SH-SY5Y (cell line): ENCODE measurements at regions not wholly inside any gene's neighbourhood (a gene's known extent, or its start where the extent isn't known, plus 50 kb on each side); places are given as distances from the start of the nearest gene placed in this dataset.

Source experiments
- GATA2 ChIP-seq: IDR thresholded peaks from 2 replicates; pipeline ENCODE4 v1.6.1; 2011; ENCODE audit warnings: mild to moderate bottlenecking, low read depth, low read length
- GATA3 ChIP-seq: IDR thresholded peaks from 2 replicates; pipeline ENCODE4 v1.6.1; 2011; ENCODE audit warnings: low read depth, mild to moderate bottlenecking, low read length, moderate library complexity

- TF ChIP-seq GATA3 (no peak), GATA2 (no peak)
Observed at GRCh38 chr5:130571076-130571475, 594.0 kb downstream of the HINT1 start.

GRCh38 chr5:130568791-130569190 is 596.3 kb downstream of the HINT1 start:
- TF ChIP-seq GATA2 (no peak), GATA3 (no peak)

- no peak for TF ChIP-seq GATA2
- TF ChIP-seq GATA3, result no peak
Observed at GRCh38 chr5:130555429-130555828, 609.6 kb downstream of the HINT1 start.

- TF ChIP-seq GATA3 (no peak), GATA2 (no peak)
Observed at GRCh38 chr5:130550562-130550928, 614.5 kb downstream of the HINT1 start.

GRCh38 chr5:130549884-130550561 is 615.0 kb downstream of the HINT1 start:
- TF ChIP-seq GATA2 (no peak), GATA3 (no peak)

- no peak for TF ChIP-seq GATA2
- no peak for TF ChIP-seq GATA3
Observed at GRCh38 chr5:130546211-130546610, 618.8 kb downstream of the HINT1 start.

- TF ChIP-seq GATA3 (no peak), GATA2 (no peak)
Observed at GRCh38 chr5:130545291-130545690, 619.8 kb downstream of the HINT1 start.

- TF ChIP-seq GATA2 (no peak), GATA3 (no peak)
Observed at GRCh38 chr5:130541617-130542221, 623.3 kb downstream of the HINT1 start.

GRCh38 chr5:130536691-130537090 is 628.4 kb downstream of the HINT1 start:
- no peak for TF ChIP-seq GATA2
- no peak for TF ChIP-seq GATA3

GRCh38 chr5:130532786-130533185 is 628.5 kb downstream of the CHSY3 start:
- TF ChIP-seq GATA3, result no peak
- TF ChIP-seq GATA2, result no peak

- TF ChIP-seq GATA3 (no peak), GATA2 (no peak)
Observed at GRCh38 chr5:130529511-130530485, 625.5 kb downstream of the CHSY3 start.

GRCh38 chr5:130529111-130529510 is 624.8 kb downstream of the CHSY3 start:
- TF ChIP-seq GATA2, result no peak
- TF ChIP-seq GATA3, result no peak

- TF ChIP-seq GATA3, result no peak
- no peak for TF ChIP-seq GATA2
Observed at GRCh38 chr5:130528474-130528873, 624.2 kb downstream of the CHSY3 start.

- TF ChIP-seq GATA2 (no peak), GATA3 (no peak)
Observed at GRCh38 chr5:130526708-130527107, 622.4 kb downstream of the CHSY3 start.

- TF ChIP-seq GATA3 (no peak), GATA2 (no peak)
Observed at GRCh38 chr5:130520211-130520610, 615.9 kb downstream of the CHSY3 start.

GRCh38 chr5:130514984-130515690 is 610.9 kb downstream of the CHSY3 start:
- TF ChIP-seq GATA2 (no peak), GATA3 (no peak)
